ENCODE measurements at regions not wholly inside any gene's neighbourhood (a gene's known extent, or its start where the extent isn't known, plus 50 kb on each side); places are given as distances from the start of the nearest gene placed in this dataset.

GRCh38 chr2:150974864-150975263, 286.8 kb downstream of the RBM43 start:
- no peak for ATAC-seq
- TF ChIP-seq PATZ1 (CRISPR knock-in tag; IDR thresholded peaks at IDR 0.05; ENCODE audit: borderline replicate concordance), result no peak
- no peak for TF ChIP-seq ZNF70 (CRISPR knock-in tag; IDR thresholded peaks at IDR 0.05)

- TF ChIP-seq ZC3H10 (CRISPR knock-in tag; IDR thresholded peaks at IDR 0.05) (no peak), CSRNP3 (CRISPR knock-in tag; IDR thresholded peaks at IDR 0.05) (no peak), PPARA (CRISPR knock-in tag; IDR thresholded peaks at IDR 0.05; ENCODE audit: borderline replicate concordance) (no peak), GLIS3 (CRISPR knock-in tag; IDR thresholded peaks at IDR 0.05) (no peak), TOX (CRISPR knock-in tag; IDR thresholded peaks at IDR 0.05; ENCODE audit: borderline replicate concordance) (no peak), RARB (CRISPR knock-in tag; IDR thresholded peaks at IDR 0.05) (no peak), ISL1 (CRISPR knock-in tag; IDR thresholded peaks at IDR 0.05) (no peak), PATZ1 (CRISPR knock-in tag; IDR thresholded peaks at IDR 0.05; ENCODE audit: borderline replicate concordance) (no peak), BACH2 (CRISPR knock-in tag; IDR thresholded peaks at IDR 0.05; ENCODE audit: borderline replicate concordance) (no peak), CSDC2 (CRISPR knock-in tag; IDR thresholded peaks at IDR 0.05) (no peak), SNAI2 (CRISPR knock-in tag; IDR thresholded peaks at IDR 0.05) (no peak), ZNF70 (CRISPR knock-in tag; IDR thresholded peaks at IDR 0.05) (no peak), POU6F1 (CRISPR knock-in tag; IDR thresholded peaks at IDR 0.05; ENCODE audit: borderline replicate concordance, low read depth) (no peak), ZFP3 (CRISPR knock-in tag; IDR thresholded peaks at IDR 0.05) (no peak), ESRRG (CRISPR knock-in tag; IDR thresholded peaks at IDR 0.05) (no peak), TSHZ2 (CRISPR knock-in tag; IDR thresholded peaks at IDR 0.05) (no peak), CREB5 (CRISPR knock-in tag; IDR thresholded peaks at IDR 0.05; ENCODE audit: low read depth) (no peak), TCF4 (CRISPR knock-in tag; IDR thresholded peaks at IDR 0.05; ENCODE audit: borderline replicate concordance) (no peak)
- no peak for ATAC-seq
These were observed 287.4 kb downstream of the RBM43 start for GRCh38 chr2:150974234-150974633.

GRCh38 chr2:150971910-150972309, 289.8 kb downstream of the RBM43 start:
- ATAC-seq, result no peak
- TF ChIP-seq CSRNP3 (CRISPR knock-in tag; IDR thresholded peaks at IDR 0.05) (no peak), OSR1 (CRISPR knock-in tag; IDR thresholded peaks at IDR 0.05) (no peak), TSHZ2 (CRISPR knock-in tag; IDR thresholded peaks at IDR 0.05) (no peak), TOX (CRISPR knock-in tag; IDR thresholded peaks at IDR 0.05; ENCODE audit: borderline replicate concordance) (no peak), BACH2 (CRISPR knock-in tag; IDR thresholded peaks at IDR 0.05; ENCODE audit: borderline replicate concordance) (no peak), PPARA (CRISPR knock-in tag; IDR thresholded peaks at IDR 0.05; ENCODE audit: borderline replicate concordance) (no peak), POU6F1 (CRISPR knock-in tag; IDR thresholded peaks at IDR 0.05; ENCODE audit: borderline replicate concordance, low read depth) (no peak), ZNF8 (CRISPR knock-in tag; IDR thresholded peaks at IDR 0.05) (no peak)
